ENCODE measurements at regions not wholly inside any gene's neighbourhood (a gene's known extent, or its start where the extent isn't known, plus 50 kb on each side); places are given as distances from the start of the nearest gene placed in this dataset.

DNA sequence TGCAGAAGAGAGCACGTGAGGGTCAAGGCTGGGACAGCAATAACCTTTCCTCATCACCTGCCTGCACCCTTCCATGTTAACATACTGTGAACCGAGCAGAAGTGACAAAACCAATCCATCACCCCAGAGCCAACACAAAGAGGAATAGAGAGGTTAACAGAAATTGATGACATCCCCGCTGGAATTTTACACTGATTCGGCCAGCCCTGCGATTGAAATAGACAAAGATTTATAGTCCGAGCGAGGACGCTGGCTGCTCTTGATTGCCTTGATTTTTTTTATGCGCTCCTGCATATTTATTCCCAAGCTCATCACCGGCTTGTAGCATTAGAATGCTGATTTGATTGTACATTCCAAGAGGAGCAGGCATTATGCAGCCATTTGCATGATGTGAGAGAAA is 729.7 kb downstream of the BCL11B start:
- no peak overlapping the region for H3K27ac ChIP-seq (ENCODE audit: extremely low read length, insufficient read depth, low read length)
- ATAC-seq (no peak), FAIRE-seq (no peak), DNase-seq (ENCODE audit: low spot score) (no peak)
- TF ChIP-seq KMT2B (CRISPR knock-in tag; IDR thresholded peaks at IDR 0.05) (no peak), ASH2L (IDR thresholded peaks at IDR 0.05; ENCODE audit: insufficient read length, low read depth, low read length) (no peak), TMF1 (CRISPR knock-in tag; IDR thresholded peaks at IDR 0.05; ENCODE audit: low read depth) (no peak), ZNF547 (CRISPR knock-in tag; IDR thresholded peaks at IDR 0.05) (no peak), NCOA2 (CRISPR knock-in tag; IDR thresholded peaks at IDR 0.05) (no peak), GLI4 (CRISPR knock-in tag; IDR thresholded peaks at IDR 0.05; ENCODE audit: borderline replicate concordance) (no peak), KAT2B (IDR thresholded peaks at IDR 0.05; ENCODE audit: borderline replicate concordance, low read depth, low read length) (no peak), CBX1 (IDR thresholded peaks at IDR 0.05; ENCODE audit: low read depth) (no peak), JUNB (CRISPR knock-in tag; IDR thresholded peaks at IDR 0.05; ENCODE audit: borderline replicate concordance) (no peak), RAD51 (IDR thresholded peaks at IDR 0.05; ENCODE audit: borderline replicate concordance) (no peak), FIP1L1 (IDR thresholded peaks at IDR 0.05; ENCODE audit: borderline replicate concordance, insufficient read depth, low read depth, low read length) (no peak), ZNF331 (CRISPR knock-in tag; IDR thresholded peaks at IDR 0.05) (no peak)
- TF ChIP-seq, protein P1, sequence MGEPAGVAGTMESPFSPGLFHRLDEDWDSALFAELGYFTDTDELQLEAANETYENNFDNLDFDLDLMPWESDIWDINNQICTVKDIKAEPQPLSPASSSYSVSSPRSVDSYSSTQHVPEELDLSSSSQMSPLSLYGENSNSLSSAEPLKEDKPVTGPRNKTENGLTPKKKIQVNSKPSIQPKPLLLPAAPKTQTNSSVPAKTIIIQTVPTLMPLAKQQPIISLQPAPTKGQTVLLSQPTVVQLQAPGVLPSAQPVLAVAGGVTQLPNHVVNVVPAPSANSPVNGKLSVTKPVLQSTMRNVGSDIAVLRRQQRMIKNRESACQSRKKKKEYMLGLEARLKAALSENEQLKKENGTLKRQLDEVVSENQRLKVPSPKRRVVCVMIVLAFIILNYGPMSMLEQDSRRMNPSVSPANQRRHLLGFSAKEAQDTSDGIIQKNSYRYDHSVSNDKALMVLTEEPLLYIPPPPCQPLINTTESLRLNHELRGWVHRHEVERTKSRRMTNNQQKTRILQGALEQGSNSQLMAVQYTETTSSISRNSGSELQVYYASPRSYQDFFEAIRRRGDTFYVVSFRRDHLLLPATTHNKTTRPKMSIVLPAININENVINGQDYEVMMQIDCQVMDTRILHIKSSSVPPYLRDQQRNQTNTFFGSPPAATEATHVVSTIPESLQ (CRISPR knock-in tag; conservative IDR thresholded peaks at IDR 0.05), result no peak
- TF ChIP-seq, protein P2, sequence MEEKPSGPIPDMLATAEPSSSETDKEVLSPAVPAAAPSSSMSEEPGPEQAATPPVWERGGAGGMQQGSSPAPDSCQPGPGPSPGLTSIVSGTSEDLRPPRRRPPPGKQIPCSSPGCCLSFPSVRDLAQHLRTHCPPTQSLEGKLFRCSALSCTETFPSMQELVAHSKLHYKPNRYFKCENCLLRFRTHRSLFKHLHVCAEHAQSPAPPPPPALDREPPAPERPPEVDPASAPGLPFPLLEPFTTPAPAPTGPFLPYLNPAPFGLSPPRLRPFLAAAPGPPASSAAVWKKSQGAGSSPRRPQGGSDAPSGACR (CRISPR knock-in tag; IDR thresholded peaks at IDR 0.05), result no peak
- TF ChIP-seq, protein P3, sequence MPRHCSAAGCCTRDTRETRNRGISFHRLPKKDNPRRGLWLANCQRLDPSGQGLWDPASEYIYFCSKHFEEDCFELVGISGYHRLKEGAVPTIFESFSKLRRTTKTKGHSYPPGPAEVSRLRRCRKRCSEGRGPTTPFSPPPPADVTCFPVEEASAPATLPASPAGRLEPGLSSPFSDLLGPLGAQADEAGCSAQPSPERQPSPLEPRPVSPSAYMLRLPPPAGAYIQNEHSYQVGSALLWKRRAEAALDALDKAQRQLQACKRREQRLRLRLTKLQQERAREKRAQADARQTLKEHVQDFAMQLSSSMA (CRISPR knock-in tag; IDR thresholded peaks at IDR 0.05), result no peak
- TF ChIP-seq, protein P4, sequence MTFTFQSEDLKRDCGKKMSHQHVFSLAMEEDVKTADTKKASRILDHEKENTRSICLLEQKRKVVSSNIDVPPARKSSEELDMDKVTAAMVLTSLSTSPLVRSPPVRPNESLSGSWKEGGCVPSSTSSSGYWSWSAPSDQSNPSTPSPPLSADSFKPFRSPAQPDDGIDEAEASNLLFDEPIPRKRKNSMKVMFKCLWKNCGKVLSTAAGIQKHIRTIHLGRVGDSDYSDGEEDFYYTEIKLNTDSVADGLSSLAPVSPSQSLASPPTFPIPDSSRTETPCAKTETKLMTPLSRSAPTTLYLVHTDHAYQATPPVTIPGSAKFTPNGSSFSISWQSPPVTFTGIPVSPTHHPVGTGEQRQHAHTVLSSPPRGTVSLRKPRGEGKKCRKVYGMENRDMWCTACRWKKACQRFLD (CRISPR knock-in tag; IDR thresholded peaks at IDR 0.05; ENCODE audit: borderline replicate concordance), result no peak
- TF ChIP-seq, protein P5, sequence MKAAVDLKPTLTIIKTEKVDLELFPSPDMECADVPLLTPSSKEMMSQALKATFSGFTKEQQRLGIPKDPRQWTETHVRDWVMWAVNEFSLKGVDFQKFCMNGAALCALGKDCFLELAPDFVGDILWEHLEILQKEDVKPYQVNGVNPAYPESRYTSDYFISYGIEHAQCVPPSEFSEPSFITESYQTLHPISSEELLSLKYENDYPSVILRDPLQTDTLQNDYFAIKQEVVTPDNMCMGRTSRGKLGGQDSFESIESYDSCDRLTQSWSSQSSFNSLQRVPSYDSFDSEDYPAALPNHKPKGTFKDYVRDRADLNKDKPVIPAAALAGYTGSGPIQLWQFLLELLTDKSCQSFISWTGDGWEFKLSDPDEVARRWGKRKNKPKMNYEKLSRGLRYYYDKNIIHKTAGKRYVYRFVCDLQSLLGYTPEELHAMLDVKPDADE (CRISPR knock-in tag; IDR thresholded peaks at IDR 0.05), result no peak
- TF ChIP-seq, protein P6, sequence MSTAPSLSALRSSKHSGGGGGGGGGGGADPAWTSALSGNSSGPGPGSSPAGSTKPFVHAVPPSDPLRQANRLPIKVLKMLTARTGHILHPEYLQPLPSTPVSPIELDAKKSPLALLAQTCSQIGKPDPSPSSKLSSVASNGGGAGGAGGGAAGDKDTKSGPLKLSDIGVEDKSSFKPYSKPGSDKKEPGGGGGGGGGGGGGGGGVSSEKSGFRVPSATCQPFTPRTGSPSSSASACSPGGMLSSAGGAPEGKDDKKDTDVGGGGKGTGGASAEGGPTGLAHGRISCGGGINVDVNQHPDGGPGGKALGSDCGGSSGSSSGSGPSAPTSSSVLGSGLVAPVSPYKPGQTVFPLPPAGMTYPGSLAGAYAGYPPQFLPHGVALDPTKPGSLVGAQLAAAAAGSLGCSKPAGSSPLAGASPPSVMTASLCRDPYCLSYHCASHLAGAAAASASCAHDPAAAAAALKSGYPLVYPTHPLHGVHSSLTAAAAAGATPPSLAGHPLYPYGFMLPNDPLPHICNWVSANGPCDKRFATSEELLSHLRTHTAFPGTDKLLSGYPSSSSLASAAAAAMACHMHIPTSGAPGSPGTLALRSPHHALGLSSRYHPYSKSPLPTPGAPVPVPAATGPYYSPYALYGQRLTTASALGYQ (CRISPR knock-in tag; IDR thresholded peaks at IDR 0.05), result no peak
- no peak overlapping the region for H3K9ac ChIP-seq (ENCODE audit: insufficient read depth, low read depth, low read length)
- in situ Hi-C loops (cut with HindIII; ENCODE audit: extremely low pct_ligation_motif_present, low pct_unique_long_range_greater_than_20kb), result no loop called here
- no peak overlapping the region for H3K4me2 ChIP-seq (ENCODE audit: low read depth, low read length)
- CTCF ChIA-PET (ENCODE audit: low intra/inter-chr PET ratio, low total read pairs), result no interaction called here
- POLR2A ChIA-PET, result no interaction called here
- peaks cover 93% of the 10 kb centered on the region for H3K9me3 ChIP-seq (ENCODE audit: low read length)
- no peak overlapping the region for H2AFZ ChIP-seq (ENCODE audit: low read length)
- no peak overlapping the region for H3K4me3 ChIP-seq (replicated peaks in 1 of 3; ENCODE audit: insufficient read depth in 1 of 3, low read depth in 2 of 3, low read length in 3 of 3)
- intact Hi-C loops (cut with micrococcal nuclease; ENCODE audit: unreplicated experiment), result no loop called here
- no peaks in the 10 kb centered on the region for H3K79me2 ChIP-seq (ENCODE audit: insufficient read depth, low read length)
- BruUV-seq (replicated peaks), result no TSS peak
- no peaks in the 10 kb centered on the region for H3K36me3 ChIP-seq (replicated peaks in 1 of 2; ENCODE audit: control insufficient read depth in 1 of 2, insufficient read depth in 2 of 2, low read length in 2 of 2)
- no peaks in the 10 kb centered on the region for H3K4me1 ChIP-seq (ENCODE audit: insufficient read depth, low read length)
- H4K20me1 ChIP-seq (ENCODE audit: insufficient read depth, low read length), result no peaks in the 10 kb centered on the region
- H3K27me3 ChIP-seq (ENCODE audit: control insufficient read depth in 1 of 2, insufficient read depth in 2 of 2, low read length in 2 of 2), result no peaks in the 10 kb centered on the region
- 56% methylated on average over 10 of the region's 10 CpGs for WGBS (ENCODE audit: low lambda C conversion rate)

Measured in HepG2 (cell line).